WERI-Rb-1 (cell line): ENCODE measurements at regions not wholly inside any gene's neighbourhood (a gene's known extent, or its start where the extent isn't known, plus 50 kb on each side); places are given as distances from the start of the nearest gene placed in this dataset.

Source experiments
- DNase-seq: peaks from one replicate; pipeline ENCODE4 v3.0.0-alpha.2; 2020
- H3K27ac ChIP-seq: fragments of 250-450 bp; sonication (Bioruptor Pico); 2 replicates; pipeline ENCODE4 v1.5.1; 2020; ENCODE audit warnings: mild to moderate bottlenecking, moderate library complexity
- H3K27me3 ChIP-seq: fragments of 250-450 bp; sonication (Bioruptor Pico); 2 replicates; pipeline ENCODE4 v1.5.1; 2021; ENCODE audit warnings: mild to moderate bottlenecking, low read depth, moderate library complexity; ENCODE audit not compliant: insufficient read depth, severe bottlenecking
- H3K36me3 ChIP-seq: fragments of 250-450 bp; sonication (Bioruptor Pico); 2 replicates; pipeline ENCODE4 v1.5.1; 2020; ENCODE audit warnings: mild to moderate bottlenecking, moderate library complexity
- H3K4me3 ChIP-seq: 2 replicates; pipeline ENCODE4 v1.5.1; 2011; ENCODE audit warnings: low read depth, mild to moderate bottlenecking, control low read depth, low read length
- H3K9me3 ChIP-seq: fragments of 250-450 bp; sonication (Bioruptor Pico); 2 replicates; pipeline ENCODE4 v1.5.1; 2021; ENCODE audit warnings: mild to moderate bottlenecking, moderate library complexity; ENCODE audit not compliant: severe bottlenecking
- CTCF ChIP-seq: IDR thresholded peaks from 2 replicates; pipeline ENCODE4 v1.5.1; 2011; ENCODE audit warnings: low read depth, mild to moderate bottlenecking, control low read depth, inconsistent platforms, low read length

DNA sequence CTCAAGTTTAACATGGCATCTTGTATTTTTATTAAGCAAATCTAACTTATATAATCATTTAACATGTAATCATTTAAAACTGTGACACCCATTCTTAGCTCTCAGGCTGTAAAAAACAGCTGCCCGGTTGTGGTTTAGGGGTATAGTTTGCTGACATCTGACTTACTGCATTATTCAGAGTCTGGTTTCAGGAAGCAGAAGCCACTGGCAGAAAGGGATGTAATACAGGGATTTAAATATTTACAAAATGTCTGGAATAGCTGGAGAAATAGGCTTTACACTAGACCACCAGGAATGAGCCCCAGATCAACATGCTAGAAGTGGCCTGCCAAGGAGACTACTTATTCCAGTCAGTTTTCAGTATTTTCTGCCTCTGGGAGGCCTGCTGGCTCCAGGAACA, 421.1 kb downstream of the CD109 start:
- no peak for DNase-seq
- Histone ChIP-seq H3K36me3 (no peaks in the 10 kb centered on the region), H3K4me3 (no peak overlapping the region), H3K9me3 (no peaks in the 10 kb centered on the region), H3K27me3 (peaks cover 50% of the 10 kb centered on the region), H3K27ac (no peak overlapping the region)
- no peak for TF ChIP-seq CTCF

- H3K4me3 ChIP-seq = no peak overlapping the region
- H3K27ac ChIP-seq = no peak overlapping the region
- H3K27me3 ChIP-seq = peaks cover 61% of the 10 kb centered on the region
- TF ChIP-seq CTCF = no peak
- no peaks in the 10 kb centered on the region for H3K9me3 ChIP-seq
- no peak for DNase-seq
- H3K36me3 ChIP-seq = no peaks in the 10 kb centered on the region
These were observed 419.7 kb downstream of the CD109 start for GRCh38 chr6:74115674-74116073.

GRCh38 chr6:74114428-74114827, 418.4 kb downstream of the CD109 start:
- TF ChIP-seq CTCF = no peak
- Histone ChIP-seq H3K27ac (no peak overlapping the region), H3K4me3 (no peak overlapping the region), H3K9me3 (no peaks in the 10 kb centered on the region), H3K36me3 (no peaks in the 10 kb centered on the region), H3K27me3 (peaks cover 72% of the 10 kb centered on the region)
- DNase-seq = no peak

DNA sequence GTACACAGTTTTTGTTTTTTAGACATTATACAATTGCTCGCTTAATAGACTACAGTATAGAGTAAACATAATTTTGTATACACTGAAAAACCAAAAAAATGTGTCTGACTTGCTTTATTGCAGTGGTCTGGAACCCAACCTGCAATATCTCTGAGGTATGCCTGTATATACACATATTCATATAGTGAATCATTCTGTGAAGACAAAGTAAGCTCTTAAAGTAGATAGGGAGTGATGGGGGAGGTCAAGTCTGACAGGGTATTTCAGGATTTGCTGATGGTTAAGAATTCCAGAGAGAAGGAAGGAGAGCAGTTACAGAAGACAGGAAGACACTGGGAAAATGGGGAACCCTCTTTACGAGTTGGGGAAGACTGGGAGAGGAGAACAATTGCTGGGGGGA, 417.9 kb downstream of the CD109 start:
- peaks cover 77% of the 10 kb centered on the region for H3K27me3 ChIP-seq
- no peak overlapping the region for H3K27ac ChIP-seq
- no peaks in the 10 kb centered on the region for H3K9me3 ChIP-seq
- H3K36me3 ChIP-seq = no peaks in the 10 kb centered on the region
- no peak overlapping the region for H3K4me3 ChIP-seq
- TF ChIP-seq CTCF = no peak
- no peak for DNase-seq

GRCh38 chr6:74103417-74103816, 407.4 kb downstream of the CD109 start:
- Histone ChIP-seq H3K9me3 (no peaks in the 10 kb centered on the region), H3K4me3 (no peak overlapping the region), H3K36me3 (no peaks in the 10 kb centered on the region), H3K27ac (no peak overlapping the region), H3K27me3 (peaks cover 48% of the 10 kb centered on the region)
- no peak for TF ChIP-seq CTCF
- DNase-seq = no peak

GRCh38 chr6:74100719-74101287, 404.8 kb downstream of the CD109 start:
- no peak overlapping the region for H3K27ac ChIP-seq
- TF ChIP-seq CTCF = no peak
- no peak overlapping the region for H3K4me3 ChIP-seq
- H3K9me3 ChIP-seq = no peaks in the 10 kb centered on the region
- no peaks in the 10 kb centered on the region for H3K36me3 ChIP-seq
- peaks cover 32% of the 10 kb centered on the region for H3K27me3 ChIP-seq
- DNase-seq = no peak
